HepG2 (cell line): ENCODE measurements at regions not wholly inside any gene's neighbourhood (a gene's known extent, or its start where the extent isn't known, plus 50 kb on each side); places are given as distances from the start of the nearest gene placed in this dataset.

Experiments
- ATAC-seq: fragments of 200-7000 bp; cut with Tn5 transposase; 3 replicates; pipeline ENCODE4 v1.9.1; 2020; ENCODE audit warnings: mild to moderate bottlenecking, moderate library complexity
- BruUV-seq: library from RNA; stranded (reverse); fragments of 400-500 nt; replicated peaks from 2 replicates; lab custom pipeline; 2021; lab: Mats Ljungman, UMichigan
- CTCF ChIA-PET: fragments of 300-600 bp; formaldehyde crosslinking; extraction: SDS; loops from one replicate; lab custom pipeline; 2021; ENCODE audit warnings: low total read pairs, inconsistent platforms, low intra/inter-chr PET ratio; lab: Yijun Ruan, JAX
- POLR2A ChIA-PET: fragments of 350-600 bp; sonication (Branson Sonifier 250); formaldehyde crosslinking; loops from one replicate; lab custom pipeline; 2020; ENCODE audit warnings: antibody characterized with exemption, inconsistent platforms; lab: Yijun Ruan, JAX
- DNase-seq: peaks from one replicate; pipeline ENCODE4 v3.0.0-alpha.2; 2015; ENCODE audit warnings: low spot score
- FAIRE-seq: peaks from 3 replicates; lab custom pipeline; 2011; peaks lifted over from hg19 to GRCh38; lab: Jason Lieb, UNC
- H2AFZ ChIP-seq: one replicate; pipeline ENCODE4 v1.6.1; 2011; ENCODE audit warnings: low read length, inconsistent platforms
- H3K27ac ChIP-seq: fragments of 300-600 bp; 3 replicates; pipeline ENCODE4 v1.8.0; 2011; ENCODE audit warnings: mixed run types, mild to moderate bottlenecking, mixed read lengths, low read length, inconsistent platforms; ENCODE audit not compliant: insufficient read depth; ENCODE audit errors: extremely low read length
- H3K27me3 ChIP-seq, 2 experiments: fragments of 200-600 bp in 1 of 2; 2 replicates in 1 of 2; 3 replicates in 1 of 2; pipeline versions ENCODE4 v1.6.0 to v1.8.0; 2011; ENCODE audit warnings: low read length in 2 of 2, mild to moderate bottlenecking in 2 of 2, moderate library complexity in 2 of 2, inconsistent platforms in 1 of 2; ENCODE audit not compliant: insufficient read depth in 2 of 2, control insufficient read depth in 1 of 2
- H3K36me3 ChIP-seq, 2 experiments: fragments of 200-600 bp in 1 of 2; replicated peaks in 1 of 2; 2 replicates in 1 of 2; 3 replicates in 1 of 2; pipeline versions ENCODE4 v1.5.1 to v1.8.0; 2011; ENCODE audit warnings: low read length in 2 of 2, inconsistent platforms in 1 of 2; ENCODE audit not compliant: insufficient read depth in 2 of 2, control insufficient read depth in 1 of 2
- H3K4me1 ChIP-seq: 2 replicates; pipeline ENCODE4 v1.5.1; 2012; ENCODE audit warnings: low read length, inconsistent platforms; ENCODE audit not compliant: insufficient read depth
- H3K4me2 ChIP-seq: 2 replicates; pipeline ENCODE4 v1.6.0; 2011; ENCODE audit warnings: low read depth, low read length, inconsistent platforms
- H3K4me3 ChIP-seq, 3 experiments: fragments of 200-600 bp in 1 of 3; sonication (generic), shearing (Covaris generic) in 1 of 3; replicated peaks in 1 of 3; 2 replicates each; pipeline ENCODE4 v1.5.1; 2011 to 2016; ENCODE audit warnings: low read length in 3 of 3, inconsistent platforms in 2 of 3, low read depth in 2 of 3, mild to moderate bottlenecking in 2 of 3, control low read depth in 1 of 3, mixed read lengths in 1 of 3; ENCODE audit not compliant: insufficient read depth in 1 of 3
- H3K79me2 ChIP-seq: one replicate; pipeline ENCODE4 v1.6.1; 2011; ENCODE audit warnings: low read length, inconsistent platforms; ENCODE audit not compliant: insufficient read depth
- H3K9ac ChIP-seq: 2 replicates; pipeline ENCODE4 v1.6.0; 2011; ENCODE audit warnings: mild to moderate bottlenecking, low read depth, low read length, inconsistent platforms; ENCODE audit not compliant: insufficient read depth
- H3K9me3 ChIP-seq: 2 replicates; pipeline ENCODE4 v1.5.1; 2012; ENCODE audit warnings: mild to moderate bottlenecking, low read length
- H4K20me1 ChIP-seq: 2 replicates; pipeline ENCODE4 v1.6.0; 2011; ENCODE audit warnings: inconsistent platforms, mild to moderate bottlenecking, low read length, moderate library complexity; ENCODE audit not compliant: insufficient read depth
- ATF2 ChIP-seq: sonication (generic); formaldehyde crosslinking; IDR thresholded peaks from 2 replicates; pipeline ENCODE4 v1.4.0; 2020; ENCODE audit warnings: missing genetic modification reagents
- CEBPB ChIP-seq: IDR thresholded peaks from 2 replicates; pipeline ENCODE4 v1.6.1; 2011; ENCODE audit warnings: low read depth, low read length, improper control_type of control experiment, borderline replicate concordance
- CEBPG ChIP-seq: IDR thresholded peaks from 2 replicates; pipeline ENCODE4 v1.6.1; 2016
- ELF3 ChIP-seq: IDR thresholded peaks from 2 replicates; pipeline ENCODE4 v1.6.1; 2016; ENCODE audit warnings: missing genetic modification reagents, missing compliant biosample characterization
- RARG ChIP-seq: sonication (generic); formaldehyde crosslinking; IDR thresholded peaks from 2 replicates; pipeline ENCODE4 v1.4.0; 2020; ENCODE audit warnings: low read depth, mild to moderate bottlenecking, missing genetic modification reagents
- SOX13 ChIP-seq, 3 experiments: fragments of 450-650 bp in 1 of 3; sonication (generic) in 1 of 3; formaldehyde crosslinking in 1 of 3; IDR thresholded peaks in 2 of 3; conservative IDR thresholded peaks in 1 of 3; 2 replicates each; pipeline versions ENCODE4 v1.5.0 to v1.6.1; 2016 to 2020; ENCODE audit warnings: antibody characterized with exemption in 1 of 3, mild to moderate bottlenecking in 1 of 3, missing compliant biosample characterization in 1 of 3, missing genetic modification reagents in 1 of 3, moderate library complexity in 1 of 3
- SSRP1 ChIP-seq: IDR thresholded peaks from 2 replicates; pipeline ENCODE4 v1.6.1; 2016; ENCODE audit warnings: control low read depth
- TEAD3 ChIP-seq: optimal IDR thresholded peaks from 2 replicates; pipeline ENCODE3; 2016; ENCODE audit warnings: borderline replicate concordance
- TSC22D2 ChIP-seq: sonication (generic); formaldehyde crosslinking; IDR thresholded peaks from 2 replicates; pipeline ENCODE4 v1.5.1; 2020; ENCODE audit warnings: missing genetic modification reagents, mild to moderate bottlenecking, borderline replicate concordance
- U2AF1 ChIP-seq: fragments of 200-400 bp; formaldehyde crosslinking; optimal IDR thresholded peaks from 2 replicates; pipeline ENCODE3; 2017; ENCODE audit warnings: mild to moderate bottlenecking, low read depth, low read length
- ZNF234 ChIP-seq: sonication (generic); formaldehyde crosslinking; conservative IDR thresholded peaks from 2 replicates; pipeline ENCODE4 v1.5.1; 2020; ENCODE audit warnings: mild to moderate bottlenecking, missing genetic modification reagents
- ZNF317 ChIP-seq: sonication (generic); formaldehyde crosslinking; IDR thresholded peaks from 2 replicates; pipeline ENCODE4 v1.5.0; 2020; ENCODE audit warnings: mild to moderate bottlenecking, missing genetic modification reagents
- ZNF530 ChIP-seq: sonication (generic); formaldehyde crosslinking; IDR thresholded peaks from 2 replicates; pipeline ENCODE4 v1.5.0; 2020; ENCODE audit warnings: low read depth, mild to moderate bottlenecking, missing genetic modification reagents
- ZNF549 ChIP-seq: sonication (generic); formaldehyde crosslinking; IDR thresholded peaks from 2 replicates; pipeline ENCODE4 v1.5.0; 2020; ENCODE audit warnings: missing genetic modification reagents
- ZNF569 ChIP-seq: sonication (generic); formaldehyde crosslinking; IDR thresholded peaks from 2 replicates; pipeline ENCODE4 v1.5.0; 2020; ENCODE audit warnings: mild to moderate bottlenecking, missing genetic modification reagents, moderate library complexity, borderline replicate concordance
- ZNF589 ChIP-seq: sonication (generic); formaldehyde crosslinking; conservative IDR thresholded peaks from 2 replicates; pipeline ENCODE4 v1.8.0; 2022; ENCODE audit warnings: mild to moderate bottlenecking, moderate library complexity, missing genetic modification reagents
- WGBS: methylation state at CpG from one replicate; pipeline ENCODE4 v1.1.6; 2017; ENCODE audit warnings: low lambda C conversion rate; 5-methylcytosine and 5-hydroxymethylcytosine counted together
- in situ Hi-C: cut with HindIII; loops from 2 replicates; pipeline ENCODE4 v1.10.0; 2017; ENCODE audit warnings: low pct_unique_long_range_greater_than_20kb; ENCODE audit not compliant: extremely low pct_ligation_motif_present
- intact Hi-C: fragments of 100-400 bp; cut with micrococcal nuclease; formaldehyde crosslinking; loops from one replicate; pipeline ENCODE4 v1.10.0; 2022; ENCODE audit not compliant: unreplicated experiment
- TF ChIP-seq, protein P1 (sequence below): sonication (generic); formaldehyde crosslinking; IDR thresholded peaks from 2 replicates; pipeline ENCODE4 v1.4.0; 2020; ENCODE audit warnings: missing genetic modification reagents, mild to moderate bottlenecking, borderline replicate concordance
- TF ChIP-seq, protein P2 (sequence below), 2 experiments: fragments of 450-650 bp in 1 of 2; sonication (generic) in 1 of 2; formaldehyde crosslinking; IDR thresholded peaks; 2 replicates each; pipeline versions ENCODE4 v1.5.0 to v1.8.0; 2020 to 2022; ENCODE audit warnings: mild to moderate bottlenecking in 1 of 2, missing genetic modification reagents in 1 of 2

- ChIA-PET POLR2A (interaction anchor here (0.8 to 2.5 kb wide), 7 partner anchors 17 to 560 kb away, joined by 3 to 36 read pairs (median 5); partner anchors contain the start of gene ID2), CTCF (no interaction called here)
- FAIRE-seq (no peak), DNase-seq (peak; percentile 62), ATAC-seq (no peak)
- no TSS peak for BruUV-seq
- no peaks in the 10 kb centered on the region for H3K79me2 ChIP-seq
- H3K36me3 ChIP-seq, result no peaks in the 10 kb centered on the region
- no peaks in the 10 kb centered on the region for H3K27me3 ChIP-seq
- 82% methylated on average over 10 of the region's 10 CpGs for WGBS
- no peaks in the 10 kb centered on the region for H3K9me3 ChIP-seq
- intact Hi-C loops, result no loop called here
- no peak overlapping the region for H2AFZ ChIP-seq
- no peaks in the 10 kb centered on the region for H4K20me1 ChIP-seq
- peak overlapping the region in 1 of 3 experiments; percentile 7; a peak in 1 of 6 replicates for H3K4me3 ChIP-seq
- peak overlapping the region; percentile 96 for H3K27ac ChIP-seq
- in situ Hi-C loops, result no loop called here
- peaks cover 98% of the 10 kb centered on the region for H3K4me1 ChIP-seq
- peak overlapping the region; percentile 83 for H3K9ac ChIP-seq
- peak overlapping the region; percentile 72 for H3K4me2 ChIP-seq
- no peak; the same call in 1 of the 2 replicates for TF ChIP-seq ATF2 (CRISPR knock-in tag)
- TF ChIP-seq, protein P1, sequence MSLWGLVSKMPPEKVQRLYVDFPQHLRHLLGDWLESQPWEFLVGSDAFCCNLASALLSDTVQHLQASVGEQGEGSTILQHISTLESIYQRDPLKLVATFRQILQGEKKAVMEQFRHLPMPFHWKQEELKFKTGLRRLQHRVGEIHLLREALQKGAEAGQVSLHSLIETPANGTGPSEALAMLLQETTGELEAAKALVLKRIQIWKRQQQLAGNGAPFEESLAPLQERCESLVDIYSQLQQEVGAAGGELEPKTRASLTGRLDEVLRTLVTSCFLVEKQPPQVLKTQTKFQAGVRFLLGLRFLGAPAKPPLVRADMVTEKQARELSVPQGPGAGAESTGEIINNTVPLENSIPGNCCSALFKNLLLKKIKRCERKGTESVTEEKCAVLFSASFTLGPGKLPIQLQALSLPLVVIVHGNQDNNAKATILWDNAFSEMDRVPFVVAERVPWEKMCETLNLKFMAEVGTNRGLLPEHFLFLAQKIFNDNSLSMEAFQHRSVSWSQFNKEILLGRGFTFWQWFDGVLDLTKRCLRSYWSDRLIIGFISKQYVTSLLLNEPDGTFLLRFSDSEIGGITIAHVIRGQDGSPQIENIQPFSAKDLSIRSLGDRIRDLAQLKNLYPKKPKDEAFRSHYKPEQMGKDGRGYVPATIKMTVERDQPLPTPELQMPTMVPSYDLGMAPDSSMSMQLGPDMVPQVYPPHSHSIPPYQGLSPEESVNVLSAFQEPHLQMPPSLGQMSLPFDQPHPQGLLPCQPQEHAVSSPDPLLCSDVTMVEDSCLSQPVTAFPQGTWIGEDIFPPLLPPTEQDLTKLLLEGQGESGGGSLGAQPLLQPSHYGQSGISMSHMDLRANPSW (CRISPR knock-in tag), result no peak
- no peak for TF ChIP-seq SOX13 (IDR thresholded peaks at IDR 0.05)
- 0 out of 4 replicates have a peak, but pooled peaks of 1 of the 2 experiments have one; percentile 17 for TF ChIP-seq SOX13 (CRISPR knock-in tag; conservative IDR thresholded peaks at IDR 0.05 in 1 of 2, IDR thresholded peaks at IDR 0.05 in 1 of 2)
- peak; percentile 37; the same call in 1 of the 2 replicates for TF ChIP-seq CEBPG (CRISPR knock-in tag)
- TF ChIP-seq RARG, result no peak
- TF ChIP-seq ZNF549 (CRISPR knock-in tag), result no peak
- TF ChIP-seq TSC22D2 (CRISPR knock-in tag), result no peak
- TF ChIP-seq SSRP1 (CRISPR knock-in tag), result no peak
- TF ChIP-seq ZNF317 (CRISPR knock-in tag), result peak; percentile 63; the same call in 1 of the 2 replicates
- no peak for TF ChIP-seq ZNF234 (CRISPR knock-in tag)
- TF ChIP-seq ZNF530 (CRISPR knock-in tag), result no peak
- 0 out of 2 replicates have a peak, but pooled peaks have one; percentile 16 for TF ChIP-seq ELF3 (CRISPR knock-in tag)
- TF ChIP-seq U2AF1, result no peak
- TF ChIP-seq TEAD3 (CRISPR knock-in tag), result peak; percentile 86
- 0 out of 2 replicates have a peak, but pooled peaks have one; percentile 7 for TF ChIP-seq ZNF589 (CRISPR knock-in tag)
- TF ChIP-seq CEBPB, result peak; percentile 31; the same call in 1 of the 2 replicates
- TF ChIP-seq ZNF569 (CRISPR knock-in tag), result no peak
- TF ChIP-seq, protein P2, sequence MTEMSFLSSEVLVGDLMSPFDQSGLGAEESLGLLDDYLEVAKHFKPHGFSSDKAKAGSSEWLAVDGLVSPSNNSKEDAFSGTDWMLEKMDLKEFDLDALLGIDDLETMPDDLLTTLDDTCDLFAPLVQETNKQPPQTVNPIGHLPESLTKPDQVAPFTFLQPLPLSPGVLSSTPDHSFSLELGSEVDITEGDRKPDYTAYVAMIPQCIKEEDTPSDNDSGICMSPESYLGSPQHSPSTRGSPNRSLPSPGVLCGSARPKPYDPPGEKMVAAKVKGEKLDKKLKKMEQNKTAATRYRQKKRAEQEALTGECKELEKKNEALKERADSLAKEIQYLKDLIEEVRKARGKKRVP (CRISPR knock-in tag; IDR thresholded peaks at IDR 0.05), result peak in 1 of 2 experiments; percentile 44; a peak in 1 of 4 replicates
Measured at GRCh38 chr2:8121022-8121825, 560.6 kb upstream of the ID2 start.
